Thyroid gland (tissue), 4 donors: ENCODE measurements at regions not wholly inside any gene's neighbourhood (a gene's known extent, or its start where the extent isn't known, plus 50 kb on each side); places are given as distances from the start of the nearest gene placed in this dataset.

ENCODE experiments used
- CTCF ChIP-seq, 6 experiments: fragments of 200-600 bp in 3 of 6; fragments of 450-650 bp in 3 of 6; sonication (generic) in 3 of 6; IDR thresholded peaks; one replicate each; pipeline ENCODE4 v1.5.1; 2016 to 2019; ENCODE audit warnings: antibody characterized with exemption in 6 of 6, mild to moderate bottlenecking in 2 of 6, inconsistent platforms in 1 of 6, moderate library complexity in 1 of 6
- POLR2A ChIP-seq, 2 donors: fragments of 450-650 bp; IDR thresholded peaks; one replicate each; pipeline ENCODE4 v1.6.1; 2017; ENCODE audit warnings: antibody characterized with exemption in 2 of 2, mild to moderate bottlenecking in 2 of 2, moderate library complexity in 1 of 2

DNA sequence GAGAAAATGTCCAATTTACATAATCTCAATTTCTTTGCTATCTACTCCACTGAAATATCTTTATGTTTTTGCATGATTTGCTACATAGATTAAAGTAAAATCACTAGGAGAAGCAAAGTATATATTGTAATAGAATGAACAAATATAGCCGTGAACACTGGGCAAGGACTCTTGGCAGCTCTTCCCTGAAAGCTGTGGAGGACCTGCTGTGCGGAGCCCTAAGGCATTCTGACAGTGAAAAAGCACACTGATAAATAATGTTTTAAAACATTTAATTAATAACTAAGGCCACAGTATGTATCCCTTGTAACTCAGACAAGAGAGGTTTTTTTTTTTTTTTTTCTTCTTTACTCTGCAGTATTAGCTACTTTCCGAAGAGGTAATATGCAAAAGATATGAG, 256.1 kb upstream of the DPYD start:
- no peak for TF ChIP-seq CTCF (IDR thresholded peaks at IDR 0.05)
- TF ChIP-seq POLR2A (IDR thresholded peaks at IDR 0.05) = no peak
